OCI-LY7 (cell line): ENCODE measurements at regions not wholly inside any gene's neighbourhood (a gene's known extent, or its start where the extent isn't known, plus 50 kb on each side); places are given as distances from the start of the nearest gene placed in this dataset.

ENCODE experiments used
- BruUV-seq: library from RNA; stranded (reverse); fragments of 400-500 nt; replicated peaks from 2 replicates; lab custom pipeline; 2021; lab: Mats Ljungman, UMichigan
- CTCF ChIA-PET: fragments of 300-600 bp; sonication (Branson Sonifier 250); formaldehyde crosslinking; loops from one replicate; lab custom pipeline; 2022; ENCODE audit warnings: antibody characterized with exemption; ENCODE audit not compliant: unreplicated experiment; lab: Charles Lee
- POLR2A ChIA-PET: fragments of 300-600 bp; sonication (Branson Sonifier 250); formaldehyde crosslinking; loops from one replicate; lab custom pipeline; 2022; ENCODE audit warnings: antibody characterized with exemption; lab: Charles Lee
- DNase-seq: peaks from one replicate; pipeline ENCODE4 v3.0.0-alpha.2; 2015; ENCODE audit warnings: low spot score
- H2AFZ ChIP-seq: fragments of 200-600 bp; sonication (generic), shearing (Covaris generic); 2 replicates; pipeline ENCODE4 v1.6.1; 2014; ENCODE audit warnings: mild to moderate bottlenecking, antibody characterized with exemption, low read length, moderate library complexity
- H3K27ac ChIP-seq: fragments of 200-600 bp; sonication (generic); 2 replicates; pipeline ENCODE4 v1.5.1; 2014; ENCODE audit warnings: mixed run types, low read depth, mild to moderate bottlenecking, moderate library complexity, low read length, inconsistent platforms; ENCODE audit not compliant: poor library complexity, severe bottlenecking
- H3K36me3 ChIP-seq: fragments of 200-600 bp; sonication (generic); 2 replicates; pipeline ENCODE4 v1.6.1; 2014; ENCODE audit warnings: mild to moderate bottlenecking, antibody characterized with exemption, low read length, moderate library complexity, mixed read lengths; ENCODE audit not compliant: insufficient read depth
- H3K4me1 ChIP-seq: fragments of 200-600 bp; sonication (generic); 2 replicates; pipeline ENCODE4 v1.5.1; 2014; ENCODE audit warnings: mild to moderate bottlenecking, low read length; ENCODE audit not compliant: insufficient read depth, poor library complexity, severe bottlenecking
- H3K4me2 ChIP-seq: fragments of 200-600 bp; sonication (generic); 2 replicates; pipeline ENCODE4 v1.6.1; 2014; ENCODE audit warnings: mild to moderate bottlenecking, low read length
- H3K4me3 ChIP-seq: fragments of 200-600 bp; sonication (generic); 2 replicates; pipeline ENCODE4 v1.5.1; 2014; ENCODE audit warnings: mild to moderate bottlenecking, low read depth, low read length; ENCODE audit not compliant: poor library complexity, severe bottlenecking
- H3K79me2 ChIP-seq: fragments of 200-600 bp; sonication (generic); 2 replicates; pipeline ENCODE4 v1.6.1; 2016; ENCODE audit warnings: low read depth, mild to moderate bottlenecking, low read length, moderate library complexity, mixed read lengths; ENCODE audit not compliant: insufficient read depth
- H3K9me2 ChIP-seq: fragments of 200-600 bp; sonication (generic); 2 replicates; pipeline ENCODE4 v1.6.1; 2016; ENCODE audit warnings: mild to moderate bottlenecking, low read length, mixed read lengths; ENCODE audit not compliant: insufficient read depth
- H3K9me3 ChIP-seq: fragments of 200-600 bp; sonication (generic); 2 replicates; pipeline ENCODE4 v1.6.1; 2014; ENCODE audit warnings: mild to moderate bottlenecking, mixed run types, low read length, mixed read lengths
- H4K20me1 ChIP-seq: fragments of 200-600 bp; sonication (generic); 2 replicates; pipeline ENCODE4 v1.6.1; 2014; ENCODE audit warnings: mild to moderate bottlenecking, antibody characterized with exemption, low read length, moderate library complexity, mixed read lengths; ENCODE audit not compliant: insufficient read depth
- CTCF ChIP-seq: fragments of 200-600 bp; sonication (generic); conservative IDR thresholded peaks from 2 replicates; pipeline ENCODE4 v1.5.1; 2014; ENCODE audit warnings: mild to moderate bottlenecking, antibody characterized with exemption, low read length, moderate library complexity, mixed read lengths
- EZH2phosphoT487 ChIP-seq: fragments of 200-600 bp; sonication (generic); IDR thresholded peaks from 2 replicates; pipeline ENCODE4 v1.6.1; 2018; ENCODE audit warnings: low read depth, borderline replicate concordance, mild to moderate bottlenecking, mixed run types, antibody characterized with exemption, low read length, moderate library complexity, mixed read lengths
- intact Hi-C: fragments of 100-400 bp; cut with micrococcal nuclease; formaldehyde crosslinking; loops from one replicate; pipeline ENCODE4 v1.10.0; 2022; ENCODE audit not compliant: unreplicated experiment

- intact Hi-C loops: no loop called here
- H3K27ac ChIP-seq: no peak overlapping the region
- H3K36me3 ChIP-seq: no peaks in the 10 kb centered on the region
- ChIA-PET POLR2A (no interaction called here), CTCF (no interaction called here)
- no peak for DNase-seq
- no peaks in the 10 kb centered on the region for H3K79me2 ChIP-seq
- H2AFZ ChIP-seq: no peak overlapping the region
- no peaks in the 10 kb centered on the region for H3K9me2 ChIP-seq
- no peaks in the 10 kb centered on the region for H4K20me1 ChIP-seq
- no peak for TF ChIP-seq CTCF
- no peak for TF ChIP-seq EZH2phosphoT487
- H3K9me3 ChIP-seq: no peaks in the 10 kb centered on the region
- H3K4me1 ChIP-seq: no peaks in the 10 kb centered on the region
- H3K4me2 ChIP-seq: no peak overlapping the region
- no TSS peak for BruUV-seq
- H3K4me3 ChIP-seq: no peak overlapping the region
Measured at GRCh38 chrX:115966920-115967319, 203.6 kb upstream of the AGTR2 start.

- Histone ChIP-seq H3K36me3 (no peaks in the 10 kb centered on the region), H3K9me2 (no peaks in the 10 kb centered on the region), H2AFZ (no peak overlapping the region), H3K27ac (no peak overlapping the region), H4K20me1 (no peaks in the 10 kb centered on the region), H3K4me2 (no peak overlapping the region), H3K79me2 (no peaks in the 10 kb centered on the region), H3K9me3 (no peaks in the 10 kb centered on the region), H3K4me1 (no peaks in the 10 kb centered on the region), H3K4me3 (no peak overlapping the region)
- intact Hi-C loops: no loop called here
- POLR2A ChIA-PET: no interaction called here
- TF ChIP-seq EZH2phosphoT487: no peak
- no peak for TF ChIP-seq CTCF
- DNase-seq: no peak
- CTCF ChIA-PET: no interaction called here
- BruUV-seq: no TSS peak
Measured at GRCh38 chrX:115968436-115969252, 201.9 kb upstream of the AGTR2 start.

- Histone ChIP-seq H3K4me3 (no peak overlapping the region), H3K27ac (no peak overlapping the region), H3K79me2 (no peaks in the 10 kb centered on the region), H3K9me2 (no peaks in the 10 kb centered on the region), H3K9me3 (no peaks in the 10 kb centered on the region), H3K4me2 (no peak overlapping the region), H3K4me1 (no peaks in the 10 kb centered on the region), H2AFZ (no peak overlapping the region), H3K36me3 (no peaks in the 10 kb centered on the region), H4K20me1 (no peaks in the 10 kb centered on the region)
- TF ChIP-seq CTCF (no peak), EZH2phosphoT487 (no peak)
- POLR2A ChIA-PET: no interaction called here
- CTCF ChIA-PET: no interaction called here
- no TSS peak for BruUV-seq
- DNase-seq: no peak
- intact Hi-C loops: no loop called here
Measured at GRCh38 chrX:115970718-115971117, 199.8 kb upstream of the AGTR2 start.
